PC-3 (cell line): ENCODE measurements at regions not wholly inside any gene's neighbourhood (a gene's known extent, or its start where the extent isn't known, plus 50 kb on each side); places are given as distances from the start of the nearest gene placed in this dataset.
A peak's percentile ranks its signal among the peaks of the same experiment; 100 is the strongest.

Experiments
- ATAC-seq: fragments of 200-7000 bp; cut with Tn5 transposase; 2 replicates; pipeline ENCODE4 v1.9.1; 2020; ENCODE audit warnings: mild to moderate bottlenecking, moderate library complexity
- BruUV-seq: library from RNA; stranded (reverse); fragments of 400-500 nt; replicated peaks from 2 replicates; lab custom pipeline; 2021; lab: Mats Ljungman, UMichigan
- CTCF ChIA-PET: fragments of 300-600 bp; sonication (Branson Sonifier 250); formaldehyde crosslinking; loops from one replicate; lab custom pipeline; 2022; ENCODE audit warnings: antibody characterized with exemption; lab: Charles Lee
- POLR2A ChIA-PET: fragments of 300-600 bp; sonication (Branson Sonifier 250); formaldehyde crosslinking; loops from one replicate; lab custom pipeline; 2022; ENCODE audit warnings: antibody characterized with exemption; ENCODE audit not compliant: unreplicated experiment; lab: Charles Lee
- DNase-seq: peaks from one replicate; pipeline ENCODE4 v3.0.0-alpha.2; 2015
- H2AFZ ChIP-seq: fragments of 300-600 bp; sonication (generic); 2 replicates; pipeline ENCODE4 v1.6.0; 2016; ENCODE audit warnings: antibody characterized with exemption, low read length
- H3F3A ChIP-seq: fragments of 300-600 bp; sonication (generic); one replicate; pipeline ENCODE4 v1.6.0; 2017; ENCODE audit warnings: antibody characterized with exemption, low read length, control low read depth, mild to moderate bottlenecking; ENCODE audit not compliant: unreplicated experiment
- H3K27ac ChIP-seq: fragments of 300-600 bp; sonication (generic); 2 replicates; pipeline ENCODE4 v1.5.1; 2016; ENCODE audit warnings: mild to moderate bottlenecking, low read length
- H3K27me3 ChIP-seq: fragments of 300-600 bp; sonication (generic); 2 replicates; pipeline ENCODE4 v1.6.1; 2016; ENCODE audit warnings: low read length, mixed read lengths
- H3K36me3 ChIP-seq: fragments of 300-600 bp; sonication (generic); 2 replicates; pipeline ENCODE4 v1.6.1; 2016; ENCODE audit warnings: low read depth, mixed run types, low read length, mixed read lengths
- H3K4me1 ChIP-seq: fragments of 300-600 bp; sonication (generic); 2 replicates; pipeline ENCODE4 v1.5.1; 2016; ENCODE audit warnings: low read length; ENCODE audit not compliant: insufficient read depth
- H3K4me2 ChIP-seq: fragments of 300-600 bp; sonication (generic); 2 replicates; pipeline ENCODE4 v1.6.0; 2016; ENCODE audit warnings: low read length
- H3K4me3 ChIP-seq: fragments of 300-600 bp; sonication (generic); 2 replicates; pipeline ENCODE4 v1.5.1; 2016; ENCODE audit warnings: mild to moderate bottlenecking, low read length, mixed read lengths
- H3K79me2 ChIP-seq: fragments of 300-600 bp; sonication (generic); 2 replicates; pipeline ENCODE4 v1.6.1; 2017; ENCODE audit warnings: low read length, mixed read lengths
- H3K9ac ChIP-seq: fragments of 300-600 bp; sonication (generic); 2 replicates; pipeline ENCODE4 v1.6.0; 2016; ENCODE audit warnings: mild to moderate bottlenecking, low read length
- H3K9me2 ChIP-seq: fragments of 300-600 bp; sonication (generic); replicated peaks from 2 replicates; pipeline ENCODE4 v1.6.1; 2016; ENCODE audit warnings: mixed run types, low read length, mixed read lengths
- H3K9me3 ChIP-seq: fragments of 300-600 bp; sonication (generic); 2 replicates; pipeline ENCODE4 v1.6.1; 2016; ENCODE audit warnings: low read length, mixed read lengths
- H4K20me1 ChIP-seq: fragments of 300-600 bp; sonication (generic); 2 replicates; pipeline ENCODE4 v1.6.1; 2016; ENCODE audit warnings: low read length, mixed read lengths
- EZH2 ChIP-seq: fragments of 300-600 bp; sonication (generic); IDR thresholded peaks from one replicate; pipeline ENCODE4 v1.6.1; 2017; ENCODE audit warnings: antibody characterized with exemption, mild to moderate bottlenecking, low read length; ENCODE audit not compliant: unreplicated experiment
- EZH2phosphoT487 ChIP-seq: fragments of 300-600 bp; sonication (generic); IDR thresholded peaks from 2 replicates; pipeline ENCODE4 v1.6.1; 2018; ENCODE audit warnings: mild to moderate bottlenecking, antibody characterized with exemption, low read length, borderline replicate concordance
- intact Hi-C: fragments of 100-400 bp; cut with micrococcal nuclease; formaldehyde crosslinking; loops from 2 replicates; pipeline ENCODE4 v1.9.0; 2023
- TF ChIP-seq, protein P1 (sequence below): fragments of 300-600 bp; sonication (generic); conservative IDR thresholded peaks from 2 replicates; pipeline ENCODE4 v1.5.1; 2017; ENCODE audit warnings: antibody characterized with exemption, low read depth, mild to moderate bottlenecking, low read length

DNA sequence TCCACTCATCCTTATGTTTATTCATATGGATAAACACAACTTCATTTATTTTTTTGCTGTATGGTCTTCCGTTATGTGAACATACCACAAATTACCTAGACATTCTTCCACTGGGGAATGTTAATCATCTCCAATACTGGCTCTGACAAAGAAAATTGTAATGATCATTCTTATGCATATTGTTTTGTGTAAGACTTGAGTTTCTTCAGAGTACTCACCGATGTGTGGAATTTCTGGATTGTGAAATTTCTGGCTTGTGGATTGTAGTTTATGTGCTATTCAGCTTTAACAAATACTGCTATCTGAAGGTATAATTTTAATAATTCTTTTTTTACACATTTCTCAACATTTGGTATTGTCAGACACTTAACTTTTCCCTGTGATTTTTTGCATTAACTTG is 212.2 kb upstream of the THUMPD2 start:
- BruUV-seq: no TSS peak
- intact Hi-C loops: loop anchor here (5.0 kb wide), 2 partner anchors 41 to 106 kb away; no protein-coding TSS in a partner anchor

DNA sequence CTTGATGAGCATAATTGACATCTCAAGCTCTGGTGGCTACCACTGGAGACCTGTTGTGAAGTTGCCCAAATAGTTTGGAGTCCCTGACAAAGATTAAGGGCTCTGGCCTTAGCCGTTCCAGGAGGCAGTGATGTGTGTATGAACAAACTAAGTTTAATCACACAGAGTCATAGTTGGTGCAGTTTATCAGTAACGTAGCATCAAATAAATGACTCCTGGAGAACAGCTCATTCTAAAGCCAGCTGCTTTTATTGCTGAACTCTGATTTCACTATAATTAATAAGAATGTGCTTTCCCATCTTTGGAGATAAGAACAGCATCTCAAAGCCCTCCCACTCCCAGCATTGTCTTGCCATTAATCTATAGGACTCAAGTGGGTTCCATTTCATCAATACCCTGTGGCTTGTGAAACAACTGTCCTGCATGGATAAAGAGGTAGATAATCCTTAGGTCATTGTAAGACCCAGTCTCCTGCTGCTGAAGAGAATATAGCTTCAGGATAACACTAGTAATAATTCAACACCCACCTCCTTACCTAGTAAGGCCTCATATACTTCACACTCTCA is 211.4 kb upstream of the THUMPD2 start:
- H4K20me1 ChIP-seq: no peaks in the 10 kb centered on the region
- H3K4me3 ChIP-seq: no peak overlapping the region
- no peaks in the 10 kb centered on the region for H3K27me3 ChIP-seq
- POLR2A ChIA-PET: interaction anchor here (0.6 kb wide), 1 partner anchor 617 kb away, joined by 6 read pairs; no protein-coding TSS in a partner anchor
- H3K36me3 ChIP-seq: no peaks in the 10 kb centered on the region
- CTCF ChIA-PET: no interaction called here
- ATAC-seq: no peak
- TF ChIP-seq EZH2phosphoT487: no peak
- TF ChIP-seq, protein P1, sequence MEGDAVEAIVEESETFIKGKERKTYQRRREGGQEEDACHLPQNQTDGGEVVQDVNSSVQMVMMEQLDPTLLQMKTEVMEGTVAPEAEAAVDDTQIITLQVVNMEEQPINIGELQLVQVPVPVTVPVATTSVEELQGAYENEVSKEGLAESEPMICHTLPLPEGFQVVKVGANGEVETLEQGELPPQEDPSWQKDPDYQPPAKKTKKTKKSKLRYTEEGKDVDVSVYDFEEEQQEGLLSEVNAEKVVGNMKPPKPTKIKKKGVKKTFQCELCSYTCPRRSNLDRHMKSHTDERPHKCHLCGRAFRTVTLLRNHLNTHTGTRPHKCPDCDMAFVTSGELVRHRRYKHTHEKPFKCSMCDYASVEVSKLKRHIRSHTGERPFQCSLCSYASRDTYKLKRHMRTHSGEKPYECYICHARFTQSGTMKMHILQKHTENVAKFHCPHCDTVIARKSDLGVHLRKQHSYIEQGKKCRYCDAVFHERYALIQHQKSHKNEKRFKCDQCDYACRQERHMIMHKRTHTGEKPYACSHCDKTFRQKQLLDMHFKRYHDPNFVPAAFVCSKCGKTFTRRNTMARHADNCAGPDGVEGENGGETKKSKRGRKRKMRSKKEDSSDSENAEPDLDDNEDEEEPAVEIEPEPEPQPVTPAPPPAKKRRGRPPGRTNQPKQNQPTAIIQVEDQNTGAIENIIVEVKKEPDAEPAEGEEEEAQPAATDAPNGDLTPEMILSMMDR: no peak
- no peak for TF ChIP-seq EZH2
- DNase-seq: peak; percentile 28
- H3K9me2 ChIP-seq: no peaks in the 10 kb centered on the region
- no peaks in the 10 kb centered on the region for H3F3A ChIP-seq
- intact Hi-C loops: loop anchor here (5.0 kb wide), 2 partner anchors 42 to 107 kb away; no protein-coding TSS in a partner anchor
- H3K4me2 ChIP-seq: no peak overlapping the region
- peaks cover 17% of the 10 kb centered on the region for H3K4me1 ChIP-seq
- H3K79me2 ChIP-seq: no peaks in the 10 kb centered on the region
- H3K9me3 ChIP-seq: no peaks in the 10 kb centered on the region
- no peak overlapping the region for H2AFZ ChIP-seq
- no peak overlapping the region for H3K9ac ChIP-seq
- no TSS peak for BruUV-seq
- no peak overlapping the region for H3K27ac ChIP-seq

More for the DNA sequence above, 212.2 kb upstream of the THUMPD2 start:
- Histone ChIP-seq H3K36me3 (no peaks in the 10 kb centered on the region), H3K79me2 (no peaks in the 10 kb centered on the region), H3K4me1 (peaks cover 24% of the 10 kb centered on the region), H3K9me3 (no peaks in the 10 kb centered on the region), H3K9me2 (no peaks in the 10 kb centered on the region), H3K4me2 (no peak overlapping the region), H4K20me1 (no peaks in the 10 kb centered on the region), H3K9ac (no peak overlapping the region), H3K4me3 (no peak overlapping the region), H3F3A (no peaks in the 10 kb centered on the region), H3K27ac (no peak overlapping the region), H2AFZ (no peak overlapping the region), H3K27me3 (no peaks in the 10 kb centered on the region)
- no peak for DNase-seq
- ChIA-PET CTCF (no interaction called here), POLR2A (interaction anchor here (0.7 kb wide), 1 partner anchor 216 kb away, joined by 7 read pairs; no protein-coding TSS in a partner anchor)
- TF ChIP-seq EZH2phosphoT487 (no peak), EZH2 (no peak)
- TF ChIP-seq, protein P1: no peak
- ATAC-seq: no peak

DNA sequence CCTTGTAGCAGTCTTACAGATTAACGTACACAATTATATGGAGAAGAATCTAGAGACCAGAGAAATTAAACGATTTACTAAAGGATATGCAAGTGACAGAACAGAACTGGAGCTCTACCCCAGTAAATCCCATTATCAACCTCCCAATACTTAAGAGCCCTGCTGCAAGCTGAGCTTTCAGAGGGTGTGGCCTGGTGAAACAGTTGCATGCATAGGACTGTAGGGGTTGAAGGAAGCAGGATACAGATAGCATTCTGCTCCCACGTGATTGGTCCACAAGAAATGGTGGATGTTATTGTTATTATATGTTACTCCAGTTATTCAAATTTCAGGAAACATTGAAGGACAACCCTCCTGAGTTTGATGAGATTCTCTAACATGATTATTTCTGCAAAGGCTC is 210.8 kb upstream of the THUMPD2 start:
- Histone ChIP-seq H4K20me1 (no peaks in the 10 kb centered on the region), H3K27me3 (no peaks in the 10 kb centered on the region), H3K9ac (no peak overlapping the region), H3K9me2 (no peaks in the 10 kb centered on the region), H3K79me2 (no peaks in the 10 kb centered on the region), H3K4me1 (peaks cover 12% of the 10 kb centered on the region), H3F3A (no peaks in the 10 kb centered on the region), H3K36me3 (no peaks in the 10 kb centered on the region), H3K27ac (no peak overlapping the region), H3K4me3 (no peak overlapping the region), H2AFZ (no peak overlapping the region), H3K4me2 (no peak overlapping the region), H3K9me3 (no peaks in the 10 kb centered on the region)
- no TSS peak for BruUV-seq
- ChIA-PET CTCF (no interaction called here), POLR2A (no interaction called here)
- DNase-seq (no peak), ATAC-seq (no peak; the same call in 1 of the 2 replicates)
- no peak for TF ChIP-seq EZH2phosphoT487
- no peak for TF ChIP-seq EZH2
- TF ChIP-seq, protein P1: no peak
- intact Hi-C loops: loop anchor here (5.0 kb wide), 2 partner anchors 42 to 107 kb away; no protein-coding TSS in a partner anchor
